ENCODE measurements at regions not wholly inside any gene's neighbourhood (a gene's known extent, or its start where the extent isn't known, plus 50 kb on each side); places are given as distances from the start of the nearest gene placed in this dataset.

GRCh38 chr22:49241174-49241851 is 586.4 kb downstream of the BRD1 start:
- H3K4me3 ChIP-seq = no peak overlapping the region
- peak in 1 of 5 donors; percentile 17 for DNase-seq
- no peaks in the 10 kb centered on the region for H3K9me3 ChIP-seq
- WGBS, 3 donors = 78 to 84% (median 79%) methylated on average over 31 of the region's 31 CpGs
- TF ChIP-seq EP300 (IDR thresholded peaks at IDR 0.05) (no peak), POLR2A (IDR thresholded peaks at IDR 0.05) (no peak), CTCF (IDR thresholded peaks at IDR 0.05) (no peak)
- H3K27ac ChIP-seq = no peak overlapping the region
- no peaks in the 10 kb centered on the region for H3K4me1 ChIP-seq (ENCODE audit: insufficient read depth)
- H3K27me3 ChIP-seq = no peaks in the 10 kb centered on the region
- H3K36me3 ChIP-seq = no peaks in the 10 kb centered on the region
- intact Hi-C loops (cut with DNase I) = no loop called here

- TF ChIP-seq CTCF (IDR thresholded peaks at IDR 0.05) (no peak), POLR2A (IDR thresholded peaks at IDR 0.05) (no peak), EP300 (IDR thresholded peaks at IDR 0.05) (no peak)
- DNase-seq = peak in 1 of 5 donors; percentile 7
Measured at GRCh38 chr22:49240472-49240871, 587.2 kb downstream of the BRD1 start.

GRCh38 chr22:49240016-49240380 is 587.7 kb downstream of the BRD1 start:
- no peaks in the 10 kb centered on the region for H3K36me3 ChIP-seq
- 59 to 71% (median 63%) methylated on average over 7 to 9 of the region's 9 CpGs for WGBS, 3 donors
- TF ChIP-seq CTCF (IDR thresholded peaks at IDR 0.05) = no peak
- TF ChIP-seq EP300 (IDR thresholded peaks at IDR 0.05) = no peak
- no peak for TF ChIP-seq POLR2A (IDR thresholded peaks at IDR 0.05)
- H3K4me1 ChIP-seq (ENCODE audit: insufficient read depth) = no peaks in the 10 kb centered on the region
- H3K9me3 ChIP-seq = no peaks in the 10 kb centered on the region
- H3K4me3 ChIP-seq = no peak overlapping the region
- intact Hi-C loops (cut with DNase I) = no loop called here
- H3K27ac ChIP-seq = no peak overlapping the region
- H3K27me3 ChIP-seq = no peaks in the 10 kb centered on the region
- DNase-seq = peak in 1 of 5 donors; percentile 4

More at GRCh38 chr22:49240472-49240871, 587.2 kb downstream of the BRD1 start:
- Histone ChIP-seq H3K4me3 (no peak overlapping the region), H3K9me3 (no peaks in the 10 kb centered on the region), H3K27ac (no peak overlapping the region), H3K27me3 (no peaks in the 10 kb centered on the region), H3K36me3 (no peaks in the 10 kb centered on the region), H3K4me1 (ENCODE audit: insufficient read depth) (no peaks in the 10 kb centered on the region)
- intact Hi-C loops (cut with DNase I) = no loop called here
- 75 to 85% (median 78%) methylated on average over 12 of the region's 12 CpGs for WGBS, 3 donors

- no peaks in the 10 kb centered on the region for H3K27me3 ChIP-seq
- no peaks in the 10 kb centered on the region for H3K36me3 ChIP-seq
- H3K9me3 ChIP-seq = no peaks in the 10 kb centered on the region
- 56 to 69% (median 56%) methylated on average over 13 to 18 of the region's 18 CpGs for WGBS, 3 donors
- DNase-seq = peak in 1 of 5 donors; percentile 27
- H3K4me1 ChIP-seq (ENCODE audit: insufficient read depth) = no peaks in the 10 kb centered on the region
- no peak overlapping the region for H3K27ac ChIP-seq
- TF ChIP-seq POLR2A (IDR thresholded peaks at IDR 0.05) (no peak), CTCF (IDR thresholded peaks at IDR 0.05) (no peak), EP300 (IDR thresholded peaks at IDR 0.05) (no peak)
- no peak overlapping the region for H3K4me3 ChIP-seq
- intact Hi-C loops (cut with DNase I) = no loop called here
Measured at GRCh38 chr22:49239264-49240015, 588.2 kb downstream of the BRD1 start.
